Type B pancreatic cell (in vitro differentiated cells): ENCODE measurements at regions not wholly inside any gene's neighbourhood (a gene's known extent, or its start where the extent isn't known, plus 50 kb on each side); places are given as distances from the start of the nearest gene placed in this dataset.

Experiments used
- DNase-seq: peaks from one replicate; pipeline ENCODE4 v3.0.0; 2021; ENCODE audit warnings: mixed read lengths; ENCODE audit not compliant: unreplicated experiment; ENCODE audit errors: extremely low spot score
- H3K27ac Mint-ChIP-seq: 2 replicates; pipeline ENCODE4 v1.8.0; 2021; ENCODE audit warnings: mild to moderate bottlenecking, mixed read lengths
- H3K27me3 Mint-ChIP-seq: 2 replicates; pipeline ENCODE4 v1.8.0; 2021; ENCODE audit warnings: mixed read lengths
- H3K36me3 Mint-ChIP-seq: 2 replicates; pipeline ENCODE4 v1.8.0; 2021; ENCODE audit warnings: mixed read lengths
- H3K4me1 Mint-ChIP-seq: one replicate; pipeline ENCODE4 v1.8.0; 2021; ENCODE audit warnings: mixed read lengths; ENCODE audit not compliant: unreplicated experiment
- H3K4me3 Mint-ChIP-seq: 2 replicates; pipeline ENCODE4 v1.8.0; 2021; ENCODE audit warnings: mild to moderate bottlenecking, mixed read lengths
- H3K9me3 Mint-ChIP-seq: 2 replicates; pipeline ENCODE4 v1.8.0; 2021; ENCODE audit warnings: mixed read lengths
- CTCF ChIP-seq: fragments of 200-600 bp; sonication (generic); conservative IDR thresholded peaks from 2 replicates; pipeline ENCODE4 v1.5.0; 2021; ENCODE audit warnings: antibody characterized with exemption, mild to moderate bottlenecking

GRCh38 chr20:62564456-62565245, 77.7 kb upstream of the SLCO4A1 start:
- Mint-ChIP-seq H3K4me1 (peaks cover 9% of the 10 kb centered on the region), H3K9me3 (no peaks in the 10 kb centered on the region), H3K27ac (no peak overlapping the region), H3K27me3 (peaks cover 11% of the 10 kb centered on the region), H3K4me3 (no peak overlapping the region), H3K36me3 (no peaks in the 10 kb centered on the region)
- TF ChIP-seq CTCF: no peak
- DNase-seq: no peak

GRCh38 chr20:62566266-62566665, 76.0 kb upstream of the SLCO4A1 start:
- TF ChIP-seq CTCF: no peak
- no peaks in the 10 kb centered on the region for H3K36me3 Mint-ChIP-seq
- peaks cover 20% of the 10 kb centered on the region for H3K27me3 Mint-ChIP-seq
- H3K4me3 Mint-ChIP-seq: no peak overlapping the region
- H3K4me1 Mint-ChIP-seq: peaks cover 5% of the 10 kb centered on the region
- DNase-seq: no peak
- H3K27ac Mint-ChIP-seq: no peak overlapping the region
- H3K9me3 Mint-ChIP-seq: no peaks in the 10 kb centered on the region

DNA sequence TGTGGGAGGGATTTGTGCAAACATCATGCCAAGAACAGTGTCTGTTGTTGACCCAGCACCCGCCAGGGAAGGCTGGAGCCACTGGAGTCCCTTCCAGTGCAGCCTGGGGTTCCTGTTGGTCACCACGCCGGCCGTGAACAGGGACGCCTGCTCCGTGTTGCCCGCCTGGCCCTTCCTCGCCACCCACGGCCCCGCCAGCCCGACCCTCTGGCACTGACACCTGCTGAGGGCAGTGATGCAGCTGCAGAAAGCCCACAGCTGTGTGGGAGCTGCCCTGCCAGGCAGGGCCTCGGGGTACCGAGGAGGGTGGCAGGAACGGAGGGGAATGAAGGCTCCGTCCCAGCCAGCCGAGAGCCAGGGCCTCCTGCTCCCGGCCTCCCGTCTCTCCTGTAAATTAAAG, 75.5 kb upstream of the SLCO4A1 start:
- DNase-seq: no peak
- H3K27me3 Mint-ChIP-seq: peaks cover 17% of the 10 kb centered on the region
- no peak overlapping the region for H3K27ac Mint-ChIP-seq
- no peak overlapping the region for H3K4me3 Mint-ChIP-seq
- no peaks in the 10 kb centered on the region for H3K9me3 Mint-ChIP-seq
- no peak for TF ChIP-seq CTCF
- no peaks in the 10 kb centered on the region for H3K36me3 Mint-ChIP-seq
- H3K4me1 Mint-ChIP-seq: no peaks in the 10 kb centered on the region

DNA sequence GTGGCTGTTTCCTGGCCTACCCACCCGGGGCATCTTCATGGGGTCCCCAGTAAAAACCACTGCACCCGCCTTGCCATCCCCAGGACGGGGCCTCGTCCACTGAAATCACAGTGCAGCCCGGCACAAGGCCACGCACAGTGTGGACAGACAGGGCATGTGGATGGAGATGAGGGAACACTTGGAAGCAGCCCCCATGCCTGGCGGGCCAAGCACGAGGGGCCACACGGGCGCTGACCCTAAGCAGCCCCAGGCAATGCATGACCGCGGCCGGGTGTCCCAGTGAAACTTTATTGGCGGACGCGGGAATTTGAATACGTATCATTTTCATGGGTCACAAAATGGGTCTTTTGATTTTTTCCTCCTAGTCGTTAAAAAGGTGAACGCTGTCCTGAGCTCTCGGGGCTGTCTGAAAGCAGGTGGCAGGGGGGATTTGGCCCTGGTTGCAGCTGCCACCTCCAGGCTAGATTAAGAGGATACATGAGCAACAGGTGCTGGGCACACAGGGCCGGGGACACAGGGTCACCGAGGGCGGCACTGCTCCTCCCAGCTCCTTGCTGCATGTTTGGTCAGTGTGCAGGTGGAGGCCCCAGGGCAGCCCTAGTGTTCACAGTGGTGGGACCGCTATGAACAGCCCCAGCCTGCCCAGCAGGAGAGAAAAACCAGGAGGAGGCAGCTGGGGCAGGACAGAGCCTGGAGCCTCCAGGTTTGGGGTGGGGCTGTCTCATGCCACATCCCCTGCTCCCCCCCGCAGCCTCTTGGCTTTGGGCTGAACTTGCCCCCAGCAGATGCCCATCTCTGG, 74.9 kb upstream of the SLCO4A1 start:
- Mint-ChIP-seq H3K27me3 (peaks cover 17% of the 10 kb centered on the region), H3K36me3 (no peaks in the 10 kb centered on the region), H3K4me1 (no peaks in the 10 kb centered on the region), H3K4me3 (no peak overlapping the region), H3K9me3 (no peaks in the 10 kb centered on the region), H3K27ac (no peak overlapping the region)
- no peak for TF ChIP-seq CTCF
- no peak for DNase-seq

- H3K27me3 Mint-ChIP-seq: peaks cover 20% of the 10 kb centered on the region
- no peak for TF ChIP-seq CTCF
- no peaks in the 10 kb centered on the region for H3K9me3 Mint-ChIP-seq
- H3K27ac Mint-ChIP-seq: no peak overlapping the region
- no peaks in the 10 kb centered on the region for H3K4me1 Mint-ChIP-seq
- H3K36me3 Mint-ChIP-seq: no peaks in the 10 kb centered on the region
- DNase-seq: no peak
- H3K4me3 Mint-ChIP-seq: no peak overlapping the region
Measured at GRCh38 chr20:62568045-62568389, 74.3 kb upstream of the SLCO4A1 start.
